IMR-90 (cell line): ENCODE measurements at regions not wholly inside any gene's neighbourhood (a gene's known extent, or its start where the extent isn't known, plus 50 kb on each side); places are given as distances from the start of the nearest gene placed in this dataset.

Experiments
- ATAC-seq: fragments of 200-7000 bp; cut with Tn5 transposase; 2 replicates; pipeline ENCODE4 v1.9.1; 2020; ENCODE audit warnings: low read depth, mild to moderate bottlenecking, moderate library complexity
- BruUV-seq: library from RNA; stranded (reverse); fragments of 400-500 nt; replicated peaks from 2 replicates; lab custom pipeline; 2021; lab: Mats Ljungman, UMichigan
- CTCF ChIA-PET: fragments of 300-600 bp; formaldehyde crosslinking; extraction: SDS; loops from one replicate; lab custom pipeline; 2021; ENCODE audit warnings: antibody characterized with exemption; lab: Yijun Ruan, JAX
- POLR2A ChIA-PET: fragments of 300-600 bp; sonication (Branson Sonifier 250); formaldehyde crosslinking; loops from one replicate; lab custom pipeline; 2022; ENCODE audit warnings: antibody characterized with exemption; ENCODE audit not compliant: unreplicated experiment; lab: Charles Lee
- DNase-seq: peaks from one replicate; pipeline ENCODE4 v3.0.0; 2013
- H2AFZ ChIP-seq: replicated peaks from 2 replicates; pipeline ENCODE3; 2013; ENCODE audit warnings: low read length, mild to moderate bottlenecking; ENCODE audit not compliant: poor library complexity
- H2AK5ac ChIP-seq: 2 replicates; pipeline ENCODE4 v1.6.1; 2013; ENCODE audit warnings: low read depth, low read length, inconsistent platforms
- H2AK9ac ChIP-seq: replicated peaks from 2 replicates; pipeline ENCODE3; 2013; ENCODE audit warnings: mild to moderate bottlenecking, low read depth, low read length, moderate library complexity; ENCODE audit not compliant: poor library complexity
- H2BK120ac ChIP-seq: 2 replicates; pipeline ENCODE4 v1.6.1; 2013; ENCODE audit warnings: low read depth, low read length, inconsistent platforms
- H2BK15ac ChIP-seq: 3 replicates; pipeline ENCODE4 v1.6.1; 2013; ENCODE audit warnings: low read depth, low read length, inconsistent platforms
- H2BK20ac ChIP-seq: 2 replicates; pipeline ENCODE4 v1.6.1; 2013; ENCODE audit warnings: low read depth, mild to moderate bottlenecking, inconsistent platforms, low read length, moderate library complexity
- H2BK5ac ChIP-seq: 2 replicates; pipeline ENCODE4 v1.6.1; 2013; ENCODE audit warnings: mild to moderate bottlenecking, low read depth, low read length, inconsistent platforms; ENCODE audit not compliant: poor library complexity, severe bottlenecking
- H3K14ac ChIP-seq: replicated peaks from 2 replicates; pipeline ENCODE4 v1.6.1; 2013; ENCODE audit warnings: low read depth, low read length, inconsistent platforms
- H3K18ac ChIP-seq: 2 replicates; pipeline ENCODE4 v1.6.1; 2013; ENCODE audit warnings: low read depth, low read length, control low read depth
- H3K23ac ChIP-seq: 2 replicates; pipeline ENCODE4 v1.6.1; 2013; ENCODE audit warnings: low read depth, low read length, inconsistent platforms
- H3K27ac ChIP-seq: 2 replicates; pipeline ENCODE4 v1.5.1; 2013; ENCODE audit warnings: mild to moderate bottlenecking, control low read depth, low read length; ENCODE audit not compliant: insufficient read depth
- H3K27me3 ChIP-seq: 2 replicates; pipeline ENCODE4 v1.6.1; 2013; ENCODE audit warnings: low read length; ENCODE audit not compliant: control insufficient read depth, insufficient read depth
- H3K36me3 ChIP-seq: 2 replicates; pipeline ENCODE4 v1.6.1; 2013; ENCODE audit warnings: low read length, mixed read lengths; ENCODE audit not compliant: control insufficient read depth, insufficient read depth
- H3K4ac ChIP-seq: 2 replicates; pipeline ENCODE4 v1.6.1; 2013; ENCODE audit warnings: low read depth, low read length, inconsistent platforms
- H3K4me1 ChIP-seq: 2 replicates; pipeline ENCODE4 v1.6.1; 2013; ENCODE audit warnings: low read length, mixed read lengths; ENCODE audit not compliant: control insufficient read depth, insufficient read depth
- H3K4me2 ChIP-seq: 2 replicates; pipeline ENCODE4 v1.6.1; 2013; ENCODE audit warnings: low read depth, mild to moderate bottlenecking, control low read depth, low read length, moderate library complexity
- H3K4me3 ChIP-seq: 2 replicates; pipeline ENCODE4 v1.5.1; 2013; ENCODE audit warnings: low read depth, mild to moderate bottlenecking, control low read depth, low read length, moderate library complexity; ENCODE audit not compliant: insufficient read depth
- H3K56ac ChIP-seq: 2 replicates; pipeline ENCODE4 v1.6.1; 2013; ENCODE audit warnings: low read length, inconsistent platforms; ENCODE audit not compliant: insufficient read depth; ENCODE audit errors: extremely low read depth
- H3K79me1 ChIP-seq, 2 experiments: 2 replicates each; pipeline ENCODE4 v1.6.1; 2013; ENCODE audit warnings: low read length in 2 of 2, inconsistent platforms in 1 of 2, low read depth in 1 of 2
- H3K9ac ChIP-seq: 2 replicates; pipeline ENCODE4 v1.6.1; 2013; ENCODE audit warnings: low read depth, low read length, control low read depth
- H3K9me1 ChIP-seq: 2 replicates; pipeline ENCODE4 v1.6.1; 2013; ENCODE audit warnings: low read length, inconsistent platforms; ENCODE audit not compliant: insufficient read depth
- H3K9me3 ChIP-seq: 2 replicates; pipeline ENCODE4 v1.6.1; 2013; ENCODE audit warnings: low read length; ENCODE audit not compliant: control insufficient read depth, insufficient read depth
- H4K20me1 ChIP-seq: 2 replicates; pipeline ENCODE4 v1.6.1; 2013; ENCODE audit warnings: low read length, inconsistent platforms; ENCODE audit not compliant: insufficient read depth
- H4K5ac ChIP-seq: 2 replicates; pipeline ENCODE4 v1.6.1; 2013; ENCODE audit warnings: mild to moderate bottlenecking, low read depth, low read length, control low read depth
- H4K8ac ChIP-seq, 2 experiments: 2 replicates each; pipeline ENCODE4 v1.6.1; 2013; ENCODE audit warnings: low read depth in 2 of 2, low read length in 2 of 2, control low read depth in 1 of 2, inconsistent platforms in 1 of 2
- H4K91ac ChIP-seq: 2 replicates; pipeline ENCODE4 v1.6.1; 2013; ENCODE audit warnings: low read depth, low read length, inconsistent platforms; ENCODE audit not compliant: insufficient read depth
- MAFK ChIP-seq: IDR thresholded peaks from 2 replicates; pipeline ENCODE4 v1.6.1; 2012; ENCODE audit warnings: low read depth, low read length, improper control_type of control experiment
- RFX5 ChIP-seq: IDR thresholded peaks from 2 replicates; pipeline ENCODE4 v1.8.0; 2012; ENCODE audit warnings: low read depth, mild to moderate bottlenecking, low read length, moderate library complexity
- dilution Hi-C: fragments of 300-500 bp; cut with HindIII; formaldehyde crosslinking; loops from one replicate; pipeline ENCODE4 v1.14.3; 2018; ENCODE audit warnings: low sequenced_read_pairs; ENCODE audit not compliant: unreplicated experiment
- in situ Hi-C: fragments of 300-500 bp; cut with MboI; formaldehyde crosslinking; loops from 3 replicates; pipeline ENCODE4 v1.14.3; 2019; ENCODE audit warnings: low sequenced_read_pairs, inconsistent platforms, mixed read lengths
- intact Hi-C: fragments of 100-400 bp; cut with micrococcal nuclease; formaldehyde crosslinking; loops from 2 replicates; pipeline ENCODE4 v1.10.0; 2022

DNA sequence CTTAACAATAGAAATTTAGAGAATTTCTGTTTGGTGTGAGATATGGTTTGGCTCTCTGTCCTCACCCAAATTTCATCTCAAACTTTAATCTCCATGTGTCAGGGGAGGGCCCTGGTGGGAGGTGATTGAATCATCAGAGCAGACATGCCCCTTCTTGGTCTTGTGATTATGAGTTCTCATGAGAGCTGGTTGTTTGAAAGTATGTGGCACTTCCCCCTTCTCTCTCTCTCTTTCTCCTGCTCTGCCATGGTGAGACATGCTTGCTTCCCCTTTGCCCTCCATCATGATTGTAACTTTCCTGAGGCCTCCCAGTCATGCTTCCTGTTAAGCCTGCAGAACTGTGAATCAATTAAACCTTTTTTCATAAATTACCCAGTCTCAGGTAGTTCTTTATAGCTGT is 524.7 kb upstream of the ACVR2A start:
- Histone ChIP-seq H3K9me3 (peaks cover 2% of the 10 kb centered on the region; the same call in 1 of the 2 replicates), H2AK5ac (no peak overlapping the region), H3K14ac (no peak overlapping the region), H4K5ac (no peak overlapping the region), H3K9me1 (no peaks in the 10 kb centered on the region), H3K4me1 (no peaks in the 10 kb centered on the region), H4K8ac (no peak overlapping the region), H3K18ac (no peak overlapping the region), H3K56ac (no peak overlapping the region), H2BK20ac (no peak overlapping the region), H3K4me3 (no peak overlapping the region), H3K27me3 (no peaks in the 10 kb centered on the region), H3K4ac (no peak overlapping the region), H2BK15ac (no peak overlapping the region), H2AK9ac (no peak overlapping the region), H4K20me1 (no peaks in the 10 kb centered on the region), H3K23ac (no peak overlapping the region), H4K91ac (no peak overlapping the region), H2BK120ac (no peak overlapping the region), H3K9ac (no peak overlapping the region), H3K79me1 (no peaks in the 10 kb centered on the region), H2AFZ (no peak overlapping the region), H2BK5ac (no peak overlapping the region), H3K36me3 (no peaks in the 10 kb centered on the region), H3K27ac (no peak overlapping the region), H3K4me2 (no peak overlapping the region)
- CTCF ChIA-PET = no interaction called here
- no peak for ATAC-seq
- POLR2A ChIA-PET = no interaction called here
- in situ Hi-C loops = no loop called here
- BruUV-seq = no TSS peak
- intact Hi-C loops = no loop called here
- TF ChIP-seq MAFK = no peak
- TF ChIP-seq RFX5 = no peak
- no peak for DNase-seq
- dilution Hi-C loops = no loop called here
